ENCODE measurements at regions not wholly inside any gene's neighbourhood (a gene's known extent, or its start where the extent isn't known, plus 50 kb on each side); places are given as distances from the start of the nearest gene placed in this dataset.

GRCh38 chrX:125420809-125421208, 101.1 kb downstream of the TEX13C start:
- H3K4me3 ChIP-seq, result no peak overlapping the region
- H3K4me2 ChIP-seq (ENCODE audit: insufficient read depth, low read length), result peak overlapping the region; percentile 3; the same call in 1 of the 2 replicates
- no peak overlapping the region for H3K9ac ChIP-seq (ENCODE audit: insufficient read depth in 1 of 2, low read depth in 2 of 2, low read length in 2 of 2)
- DNase-seq (ENCODE audit: extremely low read depth in 1 of 4, low spot score in 3 of 4) (peak; percentile 20 to 60 (median 28)), FAIRE-seq (peak; percentile 78), ATAC-seq (peak; percentile 78)
- POLR2A ChIA-PET, result no interaction called here
- in situ Hi-C loops (cut with MboI) (no loop called here), intact Hi-C loops (cut with micrococcal nuclease) (no loop called here)
- H4K20me1 ChIP-seq (replicated peaks; ENCODE audit: control insufficient read depth, insufficient read depth, low read length), result no peaks in the 10 kb centered on the region
- H3K9me3 ChIP-seq (replicated peaks; ENCODE audit: control insufficient read depth, insufficient read depth, low read depth, low read length), result no peaks in the 10 kb centered on the region; the same call in 1 of the 2 replicates
- H2AFZ ChIP-seq (ENCODE audit: low read depth, low read length), result peak overlapping the region; percentile 51
- whole genome bisulfite sequencing (ENCODE audit: insufficient coverage, low coverage, missing lambda C conversion rate), result 0% methylated on average over 3 of the region's 4 CpGs
- H3K4me1 ChIP-seq (replicated peaks in 1 of 2; ENCODE audit: control insufficient read depth in 2 of 2, insufficient read depth in 2 of 2, low read length in 2 of 2), result peaks cover 0 to 2% of the 10 kb centered on the region in 2 experiments; a peak in 2 of 5 replicates
- H3K36me3 ChIP-seq (ENCODE audit: control insufficient read depth, insufficient read depth, low read length), result no peaks in the 10 kb centered on the region
- no peaks in the 10 kb centered on the region for H3K79me2 ChIP-seq (ENCODE audit: control insufficient read depth, insufficient read depth, low read length)
- CTCF ChIA-PET (ENCODE audit: low intra/inter-chr PET ratio), result no interaction called here
- no TSS peak for BruUV-seq (replicated peaks)
- H3K9me1 ChIP-seq (ENCODE audit: control insufficient read depth, insufficient read depth, low read length), result no peaks in the 10 kb centered on the region
- H3K27me3 ChIP-seq (ENCODE audit: control insufficient read depth in 2 of 2, insufficient read depth in 2 of 2, low read length in 2 of 2), result no peaks in the 10 kb centered on the region
- H3K27ac ChIP-seq (ENCODE audit: extremely low read depth, low read depth, low read length), result peak overlapping the region; percentile 5; the same call in 1 of the 3 replicates
- TF ChIP-seq POLR2AphosphoS2 (IDR thresholded peaks at IDR 0.05; ENCODE audit: low read length) (no peak), CCNT2 (IDR thresholded peaks at IDR 0.05; ENCODE audit: borderline replicate concordance, extremely low read depth, insufficient read length, low read depth, low read length) (no peak), CEBPG (CRISPR knock-in tag; IDR thresholded peaks at IDR 0.05) (no peak), CEBPG (tag; conservative IDR thresholded peaks at IDR 0.05 in 1 of 2, IDR thresholded peaks at IDR 0.05 in 1 of 2) (no peak), KLF16 (IDR thresholded peaks at IDR 0.05) (peak; percentile 59), ZNF561 (CRISPR knock-in tag; conservative IDR thresholded peaks at IDR 0.05) (no peak), U2AF1 (optimal IDR thresholded peaks at IDR 0.05; ENCODE audit: low read depth, low read length) (no peak), RBBP5 (IDR thresholded peaks at IDR 0.05; ENCODE audit: borderline replicate concordance, insufficient read depth, low read length, poor library complexity, severe bottlenecking) (no peak), NR1H2 (CRISPR knock-in tag; IDR thresholded peaks at IDR 0.05) (no peak), FOXM1 (IDR thresholded peaks at IDR 0.05; ENCODE audit: low read depth) (peak; percentile 48; the same call in 1 of the 2 replicates), FOXM1 (CRISPR knock-in tag; IDR thresholded peaks at IDR 0.05; ENCODE audit: low read depth) (no peak), TBL1XR1 (IDR thresholded peaks at IDR 0.05; ENCODE audit: low read length in 2 of 2) (0 out of 4 replicates have a peak, but pooled peaks of 1 of the 2 experiments have one; percentile 34), HEY1 (CRISPR knock-in tag; IDR thresholded peaks at IDR 0.05; ENCODE audit: borderline replicate concordance) (no peak), ARID2 (IDR thresholded peaks at IDR 0.05) (no peak), ZBTB17 (CRISPR knock-in tag; IDR thresholded peaks at IDR 0.05) (no peak), TAL1 (IDR thresholded peaks at IDR 0.05) (peak; percentile 85), HIVEP1 (CRISPR knock-in tag; IDR thresholded peaks at IDR 0.05) (no peak), ZNF282 (CRISPR knock-in tag; IDR thresholded peaks at IDR 0.05) (no peak), FOXJ3 (CRISPR knock-in tag; IDR thresholded peaks at IDR 0.05) (no peak), RCOR1 (IDR thresholded peaks at IDR 0.05; ENCODE audit: borderline replicate concordance in 1 of 2, low read depth in 2 of 2, low read length in 2 of 2) (peak in 1 of 2 experiments; percentile 62; a peak in 1 of 4 replicates), MCM3 (IDR thresholded peaks at IDR 0.05) (no peak), ESRRB (CRISPR knock-in tag; IDR thresholded peaks at IDR 0.05; ENCODE audit: borderline replicate concordance) (no peak), OTX1 (CRISPR knock-in tag; IDR thresholded peaks at IDR 0.05) (no peak), ZNF780A (CRISPR knock-in tag; IDR thresholded peaks at IDR 0.05) (no peak)
- TF ChIP-seq, protein P1, sequence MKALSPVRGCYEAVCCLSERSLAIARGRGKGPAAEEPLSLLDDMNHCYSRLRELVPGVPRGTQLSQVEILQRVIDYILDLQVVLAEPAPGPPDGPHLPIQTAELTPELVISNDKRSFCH (CRISPR knock-in tag; IDR thresholded peaks at IDR 0.05), result no peak
- TF ChIP-seq, protein P1 (tag; IDR thresholded peaks at IDR 0.05), result no peak
